ENCODE measurements at regions not wholly inside any gene's neighbourhood (a gene's known extent, or its start where the extent isn't known, plus 50 kb on each side); places are given as distances from the start of the nearest gene placed in this dataset.

DNA sequence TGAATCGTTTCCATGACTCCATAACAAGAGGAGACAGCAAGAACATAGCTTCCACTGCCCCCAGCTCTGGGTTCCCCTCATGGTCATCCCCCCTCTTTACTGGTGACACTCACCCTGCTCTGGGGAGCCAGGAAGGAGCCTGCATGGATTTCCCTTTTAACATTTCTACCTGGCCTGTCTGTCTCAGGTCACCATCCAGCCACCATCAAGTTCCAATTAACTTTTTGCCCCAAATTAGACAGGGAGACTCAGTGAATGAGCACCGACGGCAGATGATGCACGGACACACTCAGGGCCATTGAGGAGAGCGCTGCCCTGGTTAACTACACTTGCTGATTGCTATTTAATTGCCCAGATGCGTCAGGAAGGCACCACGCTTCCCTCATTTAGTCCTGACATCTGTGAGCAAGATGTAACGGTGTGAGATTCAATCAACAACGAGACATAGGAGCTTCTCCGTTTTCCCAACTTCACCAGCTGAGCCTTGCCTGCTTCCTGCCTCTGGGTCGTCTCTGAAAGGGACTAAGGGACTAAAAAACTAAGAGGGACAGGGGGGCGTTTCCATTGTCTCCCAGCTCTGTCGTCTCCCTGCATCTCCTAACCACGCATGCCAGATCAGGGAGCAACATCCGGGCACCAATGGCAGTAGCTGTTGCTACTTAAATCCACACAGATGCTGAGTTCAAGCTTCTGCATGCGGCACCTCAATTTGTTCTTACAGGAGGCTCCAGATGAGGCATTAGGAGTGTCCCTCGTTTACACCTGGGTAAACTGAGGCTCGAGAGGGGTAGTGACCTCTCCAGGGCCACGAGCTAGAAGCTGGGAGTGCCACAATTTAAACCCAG, 426.7 kb downstream of the NPHP4 start:
- DNase-seq, result no peak

DNA sequence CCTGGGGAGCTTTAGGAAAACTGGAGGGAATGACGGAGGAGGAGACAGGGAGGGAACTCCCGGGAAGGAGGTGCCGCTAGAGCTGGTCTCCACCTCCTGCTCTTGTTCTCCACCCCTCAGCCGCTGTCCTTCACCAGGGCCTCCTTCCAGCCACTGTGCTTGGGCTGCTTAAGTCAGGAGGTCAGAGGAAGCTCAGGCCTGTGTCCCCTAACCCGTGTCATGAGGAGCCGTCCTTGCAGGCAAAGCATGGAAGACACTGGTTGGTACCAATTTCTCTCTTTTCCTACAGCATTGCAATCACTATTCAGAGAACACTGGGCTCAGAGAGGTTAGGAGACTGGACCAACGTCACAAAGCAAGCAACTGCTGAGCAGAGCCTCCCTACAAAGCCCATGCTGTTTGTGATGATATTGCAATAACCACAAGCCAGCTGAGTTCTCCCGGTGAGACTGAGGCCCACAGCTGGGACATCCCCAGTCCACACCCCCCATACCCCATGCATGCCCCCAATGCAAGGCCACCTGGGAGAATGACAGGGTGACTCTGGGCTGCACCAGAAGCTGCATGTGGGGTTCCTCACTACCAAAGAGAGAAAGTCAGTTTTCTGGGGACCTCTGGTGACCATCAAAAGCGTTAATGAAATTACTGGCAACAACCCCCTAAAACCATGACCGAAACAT, 427.5 kb downstream of the NPHP4 start:
- no peak for DNase-seq

DNA sequence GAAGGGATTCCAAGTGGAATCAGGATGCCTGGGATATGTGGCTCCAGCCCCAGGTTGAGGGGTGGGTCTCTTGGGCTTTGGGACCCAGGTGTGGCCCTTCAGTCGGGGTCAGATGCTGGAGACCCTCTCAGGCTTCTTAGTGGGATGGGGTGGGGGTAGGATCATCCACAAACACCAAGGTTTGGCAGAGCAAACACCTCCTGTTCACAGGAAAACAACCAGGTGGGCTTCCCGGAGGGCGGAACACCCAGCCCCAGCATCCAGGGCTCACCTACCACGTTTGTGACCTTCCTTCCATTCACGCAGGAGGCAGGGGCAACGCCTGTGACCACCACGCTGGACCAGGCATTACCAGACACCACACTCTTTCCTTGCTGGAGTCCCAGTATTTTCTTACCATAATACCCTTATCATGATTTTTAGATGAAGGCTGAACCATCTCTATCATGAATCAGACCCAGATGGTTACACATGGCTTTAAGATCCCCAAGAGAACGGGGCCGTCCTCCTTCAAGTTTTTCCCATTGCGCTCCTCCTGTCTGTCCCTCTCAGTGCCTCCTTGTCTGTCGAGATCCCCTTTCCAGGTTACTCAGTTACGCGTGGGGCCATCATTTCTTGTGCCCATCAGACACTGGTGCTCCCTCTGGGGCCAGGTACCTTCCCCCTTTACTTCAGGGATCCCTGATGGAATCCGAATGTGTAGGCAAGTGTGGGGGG, 428.2 kb downstream of the NPHP4 start:
- no peak for DNase-seq

DNA sequence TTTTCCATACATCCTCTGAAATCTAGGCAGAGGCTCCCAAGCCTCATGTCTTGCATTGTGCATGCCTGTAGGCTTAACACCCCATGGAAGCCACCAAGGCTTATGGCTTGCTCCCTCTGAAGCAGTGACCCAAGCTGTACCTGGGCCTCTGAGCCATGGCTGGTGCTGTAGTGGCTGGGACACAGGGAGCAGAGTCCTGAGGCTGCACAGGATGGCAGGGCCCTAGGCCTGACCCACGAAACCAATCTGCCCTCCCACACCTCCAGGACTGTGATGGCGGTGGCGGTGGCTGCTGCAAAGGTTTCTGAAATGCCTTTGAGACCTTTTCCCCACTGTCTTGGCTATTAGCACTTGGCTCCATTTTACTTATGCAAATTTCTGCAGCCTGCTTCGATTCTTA, 429.5 kb downstream of the NPHP4 start:
- DNase-seq, result no peak

DNA sequence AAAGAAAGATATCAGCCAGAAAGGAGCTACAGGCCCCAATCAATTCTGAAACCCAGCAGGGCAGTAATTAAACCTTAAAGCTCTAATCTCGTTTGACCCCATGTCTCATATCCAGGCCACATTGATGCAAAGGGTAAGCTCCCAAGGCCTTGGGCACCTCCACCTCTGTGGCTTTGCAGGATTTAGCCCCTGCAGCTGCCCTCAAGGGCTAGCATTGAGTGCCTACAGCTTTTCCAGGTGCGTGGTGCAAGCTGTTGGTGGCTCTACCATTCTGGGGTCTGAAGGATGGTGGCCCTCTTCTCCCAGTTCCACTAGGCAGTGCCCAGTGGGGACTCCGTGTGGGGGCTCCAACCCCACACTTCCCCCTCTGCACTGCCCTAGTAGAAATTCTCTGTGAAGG, 429.9 kb downstream of the NPHP4 start:
- no peak for DNase-seq

DNA sequence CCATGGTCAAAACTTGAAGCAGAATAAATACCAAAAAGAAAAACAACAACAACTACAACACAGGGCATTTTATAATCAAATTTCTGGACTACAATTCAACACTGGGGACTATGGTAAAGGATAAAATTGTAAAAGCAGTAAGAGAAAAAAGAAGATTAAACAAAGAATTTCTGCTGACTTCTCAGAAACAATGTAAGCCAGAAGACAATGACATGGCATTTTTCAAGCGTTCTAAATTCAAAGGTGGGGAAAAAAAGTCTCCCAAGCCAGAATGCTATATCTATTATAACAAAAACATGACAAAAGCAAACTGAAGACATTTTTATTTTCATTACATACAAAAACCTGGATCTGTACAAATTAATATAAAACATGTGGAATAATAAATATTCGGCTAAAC, 433.1 kb downstream of the NPHP4 start:
- no peak for DNase-seq

DNA sequence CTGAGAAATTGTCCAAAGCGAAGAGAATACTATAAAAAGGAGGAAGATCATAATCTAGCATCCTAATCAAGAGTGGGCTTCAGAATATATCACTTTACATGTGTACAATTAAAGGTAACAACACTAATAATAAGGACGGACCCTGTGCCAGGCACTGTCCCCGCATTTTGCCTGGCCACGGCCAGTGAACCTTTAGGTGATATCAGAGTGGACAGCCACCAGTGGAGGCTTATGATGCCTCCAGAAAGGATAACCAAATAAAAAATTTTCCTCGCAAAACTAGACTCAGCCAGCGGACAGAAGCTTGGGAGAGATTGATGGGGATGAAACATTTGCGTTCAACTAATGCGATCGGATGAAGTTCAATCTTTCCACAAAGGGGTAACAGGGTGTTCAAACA, 436.4 kb downstream of the NPHP4 start:
- DNase-seq, result no peak

DNA sequence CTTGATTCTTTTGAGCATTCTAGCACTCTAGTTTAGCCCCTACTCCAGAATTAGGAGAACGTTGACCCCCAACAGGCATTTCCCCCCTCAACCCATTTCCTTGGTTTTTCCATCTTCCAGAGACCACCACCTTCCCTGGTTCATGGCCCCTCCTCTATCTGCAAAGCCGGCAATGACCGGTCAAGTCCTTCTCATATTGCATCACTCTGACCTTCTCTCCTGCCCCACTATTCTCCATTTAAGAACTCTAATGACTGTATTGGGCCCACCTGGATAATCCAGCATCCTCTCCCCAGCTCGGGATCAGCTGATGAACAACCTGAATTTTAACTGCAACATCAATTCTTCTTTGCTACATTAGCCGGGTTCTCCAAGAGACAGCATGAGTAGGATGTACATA, 437.4 kb downstream of the NPHP4 start:
- DNase-seq, result no peak

DNA sequence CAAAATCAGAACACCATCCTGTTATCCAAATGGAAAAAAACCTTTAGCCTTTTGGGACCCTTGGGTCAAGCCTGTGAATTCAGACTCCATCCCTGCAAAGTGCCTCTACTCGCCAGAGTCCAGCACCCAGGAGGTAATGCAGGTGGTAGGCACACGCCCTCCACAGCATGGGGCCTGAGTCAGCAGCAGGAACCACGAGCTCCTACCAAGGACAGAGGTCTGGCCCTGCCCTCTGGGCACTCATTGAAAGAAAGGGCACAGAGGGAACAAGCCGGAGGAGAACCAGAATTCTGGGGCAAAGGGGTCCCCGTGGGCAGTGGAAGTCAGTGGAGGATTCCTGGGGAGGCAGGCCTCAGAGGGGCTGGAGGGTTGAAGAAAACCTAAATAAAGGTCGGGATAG, 438.1 kb downstream of the NPHP4 start:
- DNase-seq, result no peak

DNA sequence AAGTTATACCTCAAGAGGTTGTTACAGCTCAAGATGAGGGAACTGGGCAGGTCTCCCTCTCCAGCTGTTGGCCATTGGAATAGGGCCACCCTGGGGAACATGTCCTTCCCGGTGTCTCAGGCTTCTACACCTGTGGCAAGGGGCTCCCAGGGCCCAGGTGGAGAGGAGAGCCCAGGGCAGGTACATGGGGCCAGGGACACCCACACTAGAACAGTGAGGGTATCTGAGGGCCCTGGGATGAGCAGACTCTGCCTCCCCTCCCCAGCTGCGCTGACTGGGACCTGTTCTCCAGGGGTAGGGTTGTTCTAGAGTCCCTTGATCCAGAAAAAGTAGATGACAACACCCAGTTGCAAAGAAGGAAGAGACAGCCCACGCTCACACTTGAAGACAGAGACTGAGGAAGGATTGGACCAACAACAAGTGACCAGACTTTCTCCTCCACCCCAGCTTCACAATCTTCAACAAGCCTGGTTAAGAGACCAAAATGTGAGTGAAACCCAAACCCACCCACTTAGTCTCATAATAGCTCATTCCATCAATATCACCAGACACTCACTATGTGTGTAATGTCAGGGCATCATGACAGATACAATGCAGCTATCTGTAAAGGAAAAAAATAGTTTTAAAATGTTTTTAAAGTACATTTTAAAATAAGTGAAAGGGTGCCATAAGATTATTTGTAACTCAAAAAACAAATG, 439.3 kb downstream of the NPHP4 start:
- DNase-seq, result no peak

DNA sequence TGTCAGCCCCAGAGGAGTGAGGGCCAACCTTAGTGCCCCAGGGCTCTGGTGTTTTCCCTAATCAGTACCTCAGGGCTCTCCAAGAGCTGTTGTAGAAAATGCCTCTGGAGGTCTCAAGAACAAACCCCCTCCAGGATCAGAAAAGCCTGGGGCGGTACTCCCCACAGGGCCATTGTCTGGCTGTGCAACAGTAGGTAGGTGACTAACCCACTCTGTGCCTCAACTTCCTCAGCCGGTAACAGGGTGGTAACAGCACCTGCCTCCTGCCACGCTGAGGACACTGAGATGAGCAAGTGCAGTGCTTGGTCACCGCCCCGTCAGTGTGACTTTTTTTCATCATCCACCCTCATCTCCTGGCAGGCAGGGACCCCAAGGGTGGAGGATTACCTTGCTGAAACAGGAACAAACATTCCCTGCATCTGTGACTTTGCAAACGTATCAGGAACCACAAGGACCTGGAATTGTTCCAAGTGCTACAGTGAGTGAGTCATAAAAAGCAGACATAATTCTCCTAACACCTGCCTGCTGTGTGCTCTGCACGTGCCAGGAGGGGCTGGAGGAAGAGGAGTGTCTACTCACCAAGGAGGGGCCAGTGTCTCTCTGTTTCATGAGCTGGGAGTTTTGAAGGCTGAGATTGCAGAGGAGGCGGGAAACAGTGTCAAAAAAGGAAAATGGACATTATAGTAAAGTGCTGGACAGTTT, 440.8 kb downstream of the NPHP4 start:
- peak; percentile 2 for DNase-seq

DNA sequence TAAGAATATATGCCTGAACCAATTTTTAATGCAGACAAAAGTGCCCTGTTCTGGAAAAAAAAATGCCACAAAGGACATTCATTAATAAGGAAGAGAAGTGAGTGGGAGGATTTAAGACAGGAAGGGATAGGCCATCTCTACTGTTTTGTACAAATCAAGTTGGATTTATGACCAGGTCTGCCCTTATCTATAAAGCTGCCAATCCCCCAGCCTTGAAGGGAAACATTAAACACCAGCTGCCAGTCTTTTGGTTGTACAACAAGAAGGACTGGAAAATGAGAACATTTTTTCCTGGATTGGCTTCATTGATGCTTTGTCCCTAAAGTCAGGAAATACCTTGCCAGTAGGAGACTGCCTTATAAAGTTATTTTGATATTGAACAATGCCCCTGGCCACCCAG, 444.0 kb downstream of the NPHP4 start:
- DNase-seq, result no peak

DNA sequence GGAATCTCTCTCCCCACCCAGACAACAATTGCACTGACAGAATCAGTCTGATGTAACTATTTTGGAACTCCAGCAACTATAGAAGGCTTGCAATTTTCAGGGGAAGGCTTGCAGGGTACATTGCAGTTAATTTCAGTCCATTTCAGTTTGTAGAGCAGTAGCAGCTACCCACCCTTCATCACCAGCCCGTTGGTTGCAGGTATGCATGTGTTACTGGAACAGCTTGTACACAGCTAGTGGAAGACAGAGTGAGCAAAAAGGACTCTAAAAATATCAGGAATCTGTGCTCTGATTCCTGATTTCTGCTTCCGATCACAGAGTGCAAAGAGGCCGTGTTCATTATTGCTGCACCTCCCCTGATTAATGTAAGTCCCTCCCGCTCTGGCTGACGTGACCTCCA, 449.0 kb downstream of the NPHP4 start:
- DNase-seq, result no peak

DNA sequence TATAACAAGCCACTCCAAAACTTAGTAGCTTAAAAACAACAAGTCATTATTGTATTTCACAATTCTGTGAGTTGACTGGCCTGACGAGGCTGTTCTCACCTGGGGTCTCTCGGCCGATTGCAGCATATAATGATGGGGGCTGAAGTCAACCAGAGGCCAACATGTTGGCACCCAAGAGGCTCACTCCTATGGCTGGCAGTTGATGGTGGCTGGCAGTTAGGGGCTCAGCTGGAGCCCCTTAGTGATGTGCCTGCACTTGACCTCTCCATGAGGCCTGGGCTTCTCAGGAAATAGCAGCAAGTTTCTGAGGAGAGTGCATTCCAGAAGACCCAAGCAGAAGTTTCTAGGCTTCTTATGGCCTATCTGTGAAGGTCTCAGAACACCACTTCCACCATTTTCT, 459.4 kb downstream of the NPHP4 start:
- no peak for DNase-seq

DNA sequence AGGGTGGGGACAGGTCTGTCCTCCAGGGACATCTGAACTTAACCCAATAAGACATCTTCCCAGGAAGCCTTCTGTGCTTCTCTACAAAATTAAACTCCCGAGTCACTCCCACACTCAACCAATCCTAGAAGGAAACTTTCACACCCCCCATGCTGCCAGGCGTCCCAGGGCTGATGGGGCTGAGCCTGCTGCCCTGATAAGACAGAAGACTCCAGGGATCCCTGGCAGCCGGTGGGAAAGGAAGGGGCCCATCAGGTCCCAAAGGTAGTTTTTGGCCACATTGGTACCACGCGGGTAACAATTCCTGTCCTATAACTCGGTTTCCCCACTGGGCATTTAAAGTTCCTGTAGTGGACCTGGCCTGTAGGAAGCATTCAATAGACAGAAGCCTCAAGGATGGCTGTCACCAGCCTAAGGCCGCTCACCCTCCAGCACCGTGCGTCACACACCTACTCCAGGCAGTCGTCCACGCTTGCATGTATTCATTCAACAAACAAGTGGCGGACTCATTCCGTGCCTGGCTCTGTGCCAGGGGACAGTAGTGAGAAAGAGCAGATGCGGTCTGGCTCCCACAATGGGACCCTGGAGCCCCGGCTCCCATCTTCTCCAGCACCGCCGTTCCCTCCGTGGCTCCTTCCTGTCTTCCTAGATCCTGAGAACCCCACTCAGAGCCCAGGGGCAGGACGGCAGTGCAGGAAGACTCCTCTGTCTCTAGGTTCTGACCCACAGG, 465.2 kb downstream of the NPHP4 start:
- DNase-seq, result no peak

DNA sequence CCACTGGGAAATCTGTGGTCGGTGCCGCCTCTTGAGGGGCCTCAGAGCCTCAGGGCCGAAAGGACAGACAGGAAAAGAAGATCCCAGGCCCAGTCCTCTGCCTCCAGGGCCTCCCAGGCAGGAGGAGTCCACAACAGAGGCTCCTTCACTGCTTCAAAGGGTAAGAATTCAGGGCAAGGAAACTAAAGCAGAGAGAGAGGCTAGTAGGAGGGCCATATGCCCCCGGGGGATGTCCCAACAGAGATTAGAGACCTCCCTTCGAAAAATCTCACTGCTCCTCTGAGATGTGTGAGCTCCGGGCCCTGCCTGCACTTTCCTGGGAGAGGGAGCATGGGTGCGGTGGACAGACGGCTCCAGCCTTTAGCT, 465.9 kb downstream of the NPHP4 start:
- DNase-seq, result no peak

DNA sequence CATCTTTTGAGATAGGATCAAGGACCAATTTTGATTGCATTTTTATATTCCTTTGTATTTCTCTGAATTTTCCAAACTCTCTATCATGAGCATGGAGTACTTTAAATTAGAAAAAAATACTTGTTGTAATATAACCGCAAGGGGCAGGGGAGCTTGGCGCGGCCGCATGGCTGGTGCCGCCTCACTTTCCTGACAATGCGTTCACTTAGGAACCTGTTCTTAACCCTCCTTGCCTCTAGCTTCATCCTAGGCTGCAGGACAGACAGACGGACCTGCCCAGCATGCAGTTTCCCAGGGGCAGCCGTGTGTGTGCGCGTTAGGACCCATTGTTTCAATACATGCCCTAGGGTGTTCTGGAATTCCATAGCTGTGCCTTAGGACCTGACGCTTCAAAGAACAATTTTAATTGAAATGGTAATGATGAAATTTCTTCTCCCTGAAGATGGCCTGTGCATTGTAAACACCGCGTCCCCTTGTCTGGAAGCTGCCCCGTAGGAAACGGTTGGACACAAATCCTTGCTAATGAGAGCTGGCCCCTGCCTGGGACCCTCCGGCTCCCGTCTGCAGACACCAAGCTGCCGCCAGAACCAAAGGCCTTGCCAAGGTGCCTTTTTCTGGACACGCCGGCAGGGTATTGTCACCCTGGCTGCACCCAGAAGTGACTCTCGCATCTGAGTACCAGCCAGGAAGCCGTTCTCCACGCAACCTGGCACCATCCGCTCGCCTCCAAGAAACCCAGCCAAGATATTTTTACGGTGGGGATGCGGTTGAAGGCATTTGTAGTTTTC, 466.4 kb downstream of the NPHP4 start:
- no peak for DNase-seq

DNA sequence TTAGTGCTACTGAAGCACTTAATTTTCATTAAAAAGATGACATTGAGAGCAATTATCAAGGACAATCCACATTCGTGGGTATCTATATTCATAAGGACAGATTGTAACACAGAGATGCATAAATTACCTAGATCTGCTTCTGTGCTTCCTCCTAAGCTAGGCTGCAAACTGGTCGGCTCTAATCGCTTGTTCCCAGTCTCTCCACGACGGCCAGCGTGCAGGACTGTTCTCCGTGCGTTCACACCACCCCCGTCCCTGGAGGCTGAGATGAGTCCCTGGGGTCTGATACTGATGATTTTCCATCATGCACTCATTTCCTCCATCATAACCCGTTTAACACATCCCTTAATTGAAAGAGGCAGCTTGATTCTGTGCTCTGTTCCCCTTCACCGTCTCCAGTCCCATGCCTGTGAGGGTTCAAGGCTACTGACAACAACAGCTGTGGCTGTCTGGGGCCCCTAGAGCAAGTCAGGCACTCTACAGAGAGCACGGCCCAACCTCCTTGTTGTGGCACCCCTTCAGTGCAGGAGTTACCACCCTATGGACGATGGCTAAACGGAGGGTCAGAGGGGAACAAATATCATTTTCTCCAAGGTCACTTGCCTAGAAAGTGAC, 469.6 kb downstream of the NPHP4 start:
- no peak for DNase-seq

DNA sequence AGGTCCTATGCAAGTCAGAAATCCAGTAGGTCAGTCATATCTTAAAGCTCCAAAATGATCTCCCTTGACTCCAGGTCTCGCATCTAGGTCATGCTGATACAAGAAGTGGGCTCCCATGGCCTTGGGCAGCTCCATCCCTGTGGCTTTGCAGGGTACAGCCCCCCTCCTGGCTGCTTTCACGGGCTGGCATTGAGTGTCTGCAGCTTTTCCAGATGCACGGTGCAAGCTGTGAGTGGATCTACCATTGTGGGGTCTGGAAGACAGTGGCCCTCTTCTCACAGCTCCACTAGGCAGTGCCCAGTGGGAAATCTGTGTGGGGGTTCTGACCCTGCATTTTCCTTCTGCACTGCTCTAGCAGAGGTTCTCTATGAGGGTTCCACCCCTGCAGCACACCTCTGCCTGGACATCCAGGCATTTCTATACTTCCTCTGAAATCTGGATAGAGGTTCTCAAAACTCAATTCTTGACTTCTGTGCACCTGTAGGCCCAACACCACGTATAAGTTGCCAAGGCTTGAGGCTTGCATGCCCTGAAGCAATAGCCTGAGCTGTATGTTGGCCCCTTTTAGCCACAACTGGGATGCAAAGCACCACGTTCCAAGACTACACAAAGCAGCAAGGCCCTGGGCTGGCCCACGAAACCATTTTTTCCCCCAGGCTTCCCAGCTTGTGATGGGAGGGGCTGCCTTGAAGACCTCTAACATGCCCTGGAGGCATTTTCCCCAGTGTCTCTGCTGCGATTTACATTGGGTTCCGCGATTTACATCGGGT, 472.7 kb downstream of the NPHP4 start:
- DNase-seq, result no peak

DNA sequence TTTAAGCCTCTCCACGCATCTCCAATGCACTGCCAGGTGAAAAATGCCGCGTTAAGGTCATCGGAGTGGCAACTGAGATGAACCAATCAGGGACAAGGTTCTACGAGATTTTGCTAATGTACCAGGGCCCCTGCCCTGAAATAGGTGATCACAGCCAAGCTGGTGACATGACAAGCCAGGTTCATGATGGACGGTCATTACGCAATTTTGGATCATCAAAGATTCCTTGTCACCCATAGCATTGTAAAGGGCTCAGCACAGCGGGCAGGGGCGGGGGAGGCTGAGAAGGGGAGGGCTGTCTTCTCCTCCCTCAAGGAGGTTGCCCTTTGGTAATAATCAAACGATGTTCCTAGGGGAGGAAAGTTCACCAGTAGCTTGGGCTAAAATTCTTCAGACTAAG, 475.5 kb downstream of the NPHP4 start:
- DNase-seq, result no peak
